ENCODE measurements at regions not wholly inside any gene's neighbourhood (a gene's known extent, or its start where the extent isn't known, plus 50 kb on each side); places are given as distances from the start of the nearest gene placed in this dataset.

GRCh38 chr6:100965067-100965466, 83.9 kb upstream of the ASCC3 start:
- TF ChIP-seq CTCF (conservative IDR thresholded peaks at IDR 0.05) = no peak
- no peak overlapping the region for H3K27ac ChIP-seq

- H3K27ac ChIP-seq = no peak overlapping the region
- TF ChIP-seq CTCF (conservative IDR thresholded peaks at IDR 0.05) = no peak
These were observed 87.8 kb upstream of the ASCC3 start for GRCh38 chr6:100968949-100969348.

- no peak overlapping the region for H3K27ac ChIP-seq
- no peak for TF ChIP-seq CTCF (conservative IDR thresholded peaks at IDR 0.05)
These were observed 98.1 kb upstream of the ASCC3 start for GRCh38 chr6:100979267-100979666.

DNA sequence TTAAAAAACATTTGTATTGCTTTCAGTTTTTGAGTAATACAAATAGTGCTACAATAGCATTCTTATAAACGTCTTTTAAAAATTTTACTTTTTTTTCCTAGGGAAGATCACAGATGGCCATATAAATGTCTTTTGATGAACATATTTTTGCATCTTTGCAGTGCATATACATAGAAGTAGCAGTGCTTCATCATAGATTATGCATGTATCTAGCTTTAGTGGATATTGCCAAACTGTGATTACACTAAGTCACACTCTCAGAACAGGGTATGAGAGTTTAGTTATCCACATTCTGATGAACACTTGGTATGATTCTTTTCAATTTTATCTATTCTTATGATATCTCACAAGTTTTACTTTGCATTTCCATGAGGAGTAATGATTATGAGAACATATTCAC, 99.8 kb upstream of the ASCC3 start:
- H3K27ac ChIP-seq = no peak overlapping the region
- no peak for TF ChIP-seq CTCF (conservative IDR thresholded peaks at IDR 0.05)

GRCh38 chr6:100986921-100987320, 105.8 kb upstream of the ASCC3 start:
- TF ChIP-seq CTCF (conservative IDR thresholded peaks at IDR 0.05) = no peak
- H3K27ac ChIP-seq = no peak overlapping the region

DNA sequence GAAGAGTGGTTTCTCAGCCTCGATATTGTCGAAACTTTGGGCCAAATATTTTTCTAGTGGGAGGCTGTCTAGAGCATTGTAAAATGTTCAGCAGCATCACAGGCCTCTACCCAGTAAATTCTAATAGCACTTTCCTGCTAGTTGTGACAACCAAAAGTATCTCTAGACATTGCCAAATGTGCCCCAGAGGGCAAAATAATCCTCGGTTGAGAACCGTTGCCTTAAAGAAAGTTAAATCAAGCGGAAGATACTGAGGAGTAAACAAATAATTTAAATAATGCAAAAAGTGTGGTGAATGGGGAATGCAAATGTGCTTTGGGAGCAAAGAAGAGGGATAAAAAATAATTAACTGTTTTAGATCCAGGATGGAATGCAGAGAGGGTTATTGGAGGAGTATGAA, 106.4 kb upstream of the ASCC3 start:
- no peak overlapping the region for H3K27ac ChIP-seq

DNA sequence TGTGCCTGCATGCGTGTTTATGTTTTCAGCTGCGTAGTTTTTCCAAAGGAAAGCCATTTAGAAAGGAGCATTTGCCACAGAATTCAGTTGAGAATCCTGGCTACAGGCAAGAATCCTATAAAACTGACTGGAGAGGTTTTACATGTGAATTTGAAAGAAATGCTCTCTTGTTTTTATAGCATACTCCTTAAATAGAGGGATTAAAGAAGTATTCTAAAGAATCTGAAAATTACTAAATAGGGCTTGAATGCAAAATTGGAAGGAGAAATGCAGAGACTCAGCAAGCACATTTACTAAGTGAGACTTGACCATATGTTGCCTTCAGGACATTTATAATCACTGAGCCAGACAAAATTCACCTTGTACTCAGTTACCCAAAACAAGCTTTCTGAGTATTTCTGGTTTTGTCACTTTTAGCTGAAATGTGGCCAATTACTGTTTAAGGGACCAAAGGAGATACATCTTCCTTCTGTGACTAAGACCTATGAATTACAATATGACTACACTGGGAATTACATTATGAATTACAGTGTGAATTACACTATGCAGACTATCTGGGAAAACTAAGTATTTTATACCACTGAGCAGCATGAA, 107.4 kb upstream of the ASCC3 start:
- no peak overlapping the region for H3K27ac ChIP-seq
- TF ChIP-seq CTCF (conservative IDR thresholded peaks at IDR 0.05) = no peak

More for the DNA sequence above, 106.4 kb upstream of the ASCC3 start:
- no peak for TF ChIP-seq CTCF (conservative IDR thresholded peaks at IDR 0.05)

Data from VCaP (cell line).